ENCODE measurements at regions not wholly inside any gene's neighbourhood (a gene's known extent, or its start where the extent isn't known, plus 50 kb on each side); places are given as distances from the start of the nearest gene placed in this dataset.

DNA sequence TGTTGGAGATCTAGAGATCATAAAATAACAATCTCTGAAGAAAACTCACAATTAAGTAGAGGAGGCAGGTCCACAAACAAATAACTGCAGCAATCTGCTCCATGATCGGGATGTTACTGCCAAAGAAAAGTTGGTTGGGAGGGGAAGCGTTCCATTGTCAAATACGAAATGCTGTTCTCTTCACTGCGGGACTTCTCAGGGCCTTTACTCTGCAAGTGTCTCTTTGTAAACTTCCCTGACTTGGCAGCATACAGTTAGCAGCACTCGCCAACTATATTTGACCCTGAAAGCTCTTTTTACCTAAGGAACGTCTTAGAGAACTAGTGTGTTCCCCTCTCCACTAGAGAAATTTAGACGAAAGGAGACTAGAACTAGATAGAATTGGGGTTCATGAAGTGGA lies 780.7 kb upstream of the TBX3 start:
- intact Hi-C loops (cut with DNase I), result no loop called here
- no peak for DNase-seq

DNA sequence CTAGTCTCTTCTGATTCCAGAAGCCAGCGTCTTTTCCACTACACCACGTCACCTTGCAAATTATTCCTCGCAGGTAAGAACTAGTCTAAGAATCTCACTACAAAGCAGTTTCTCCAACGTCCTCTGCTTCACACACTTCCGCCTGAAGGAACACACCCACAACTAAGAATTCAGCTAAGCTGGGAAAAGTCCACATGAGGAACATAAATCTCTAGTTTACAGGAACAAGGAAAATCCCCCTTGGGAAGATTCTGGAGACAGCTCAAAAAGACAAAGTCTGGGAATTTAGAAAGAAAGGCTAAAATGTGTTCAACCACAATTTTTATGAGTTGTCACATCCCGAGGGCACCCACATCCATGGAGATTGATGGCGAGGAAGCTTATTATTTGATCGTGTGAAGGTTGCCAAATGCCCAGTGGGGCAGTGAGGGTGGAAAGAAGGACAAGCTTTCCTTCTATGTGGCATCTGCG lies 780.2 kb upstream of the TBX3 start:
- DNase-seq, result no peak
- intact Hi-C loops (cut with DNase I), result no loop called here

DNA sequence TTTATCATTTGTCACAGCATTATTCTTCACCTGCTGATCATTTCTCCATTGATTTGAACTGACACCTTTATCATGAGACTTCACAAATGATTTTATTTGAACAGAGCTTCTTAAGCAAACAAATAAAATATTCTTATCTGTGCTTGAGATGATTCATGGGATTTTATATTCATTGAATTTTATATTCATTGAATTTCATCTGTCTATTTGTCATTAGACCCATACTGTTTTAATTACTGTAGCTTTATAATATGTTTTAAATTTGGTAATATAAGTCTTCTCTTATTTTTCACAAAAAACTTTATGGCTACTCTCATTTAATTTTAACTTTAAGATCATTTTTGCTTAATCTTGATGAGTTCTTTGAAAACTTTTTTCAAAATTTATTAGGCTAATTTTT lies 777.4 kb upstream of the TBX3 start:
- DNase-seq, result no peak
- intact Hi-C loops (cut with DNase I), result no loop called here

DNA sequence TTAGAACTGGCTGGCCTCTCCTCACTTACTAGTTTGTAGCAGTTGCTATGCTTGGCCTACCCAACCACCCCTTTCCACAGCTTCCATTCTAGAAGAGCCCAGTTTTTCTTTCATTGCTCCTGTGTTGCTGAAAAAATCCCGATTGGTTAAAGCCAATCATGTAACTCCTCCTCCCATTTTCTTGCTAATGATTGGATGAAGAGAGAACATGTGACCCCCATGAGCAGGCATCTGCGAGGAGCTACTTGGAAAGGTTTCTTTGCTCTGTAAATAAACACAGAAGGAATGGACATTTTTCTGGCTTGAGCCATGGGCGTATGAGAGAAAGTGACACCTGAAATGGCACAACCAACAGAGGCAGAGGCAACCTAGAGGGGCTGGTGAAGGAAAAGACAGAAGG lies 773.8 kb upstream of the TBX3 start:
- no peak for DNase-seq
- intact Hi-C loops (cut with DNase I), result no loop called here

DNA sequence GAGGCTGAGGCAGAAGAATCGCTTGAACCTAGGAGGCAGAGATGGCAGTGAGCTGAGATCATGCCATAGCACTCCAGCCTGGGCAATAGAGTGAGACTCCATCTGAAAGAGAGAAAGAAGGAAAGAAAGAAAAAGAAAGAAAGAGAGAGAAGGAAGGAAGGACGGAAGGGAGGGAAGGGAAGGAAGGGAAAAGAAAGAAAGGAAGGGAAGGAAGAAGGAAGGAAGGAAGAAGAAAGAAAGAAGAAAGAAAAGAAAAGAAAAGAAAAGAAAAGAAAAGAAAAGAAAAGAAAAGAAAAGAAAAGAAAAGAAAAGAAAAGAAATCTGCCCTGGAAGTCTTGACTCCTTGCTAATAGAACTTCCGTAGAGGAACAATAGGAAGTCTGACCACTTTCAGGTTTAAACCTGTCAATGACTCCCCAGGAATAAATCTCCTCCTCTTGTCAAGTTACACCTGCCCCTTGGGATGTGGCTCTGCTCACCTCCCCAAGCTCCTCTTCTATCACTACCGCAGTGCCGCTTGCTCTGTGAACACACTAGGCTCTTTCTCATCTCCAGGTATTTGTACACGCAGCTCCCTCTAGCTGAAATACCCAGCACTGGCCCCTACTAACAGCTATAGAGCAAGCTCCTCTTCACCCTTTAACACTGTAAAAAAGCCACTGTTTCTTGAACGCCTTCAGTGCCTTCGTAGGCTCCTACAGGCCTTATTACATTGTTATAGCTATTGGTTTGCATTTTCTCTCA lies 773.1 kb upstream of the TBX3 start:
- peak in 2 of 42 donors; percentile 17 to 18 for DNase-seq
- intact Hi-C loops (cut with DNase I), result no loop called here

DNA sequence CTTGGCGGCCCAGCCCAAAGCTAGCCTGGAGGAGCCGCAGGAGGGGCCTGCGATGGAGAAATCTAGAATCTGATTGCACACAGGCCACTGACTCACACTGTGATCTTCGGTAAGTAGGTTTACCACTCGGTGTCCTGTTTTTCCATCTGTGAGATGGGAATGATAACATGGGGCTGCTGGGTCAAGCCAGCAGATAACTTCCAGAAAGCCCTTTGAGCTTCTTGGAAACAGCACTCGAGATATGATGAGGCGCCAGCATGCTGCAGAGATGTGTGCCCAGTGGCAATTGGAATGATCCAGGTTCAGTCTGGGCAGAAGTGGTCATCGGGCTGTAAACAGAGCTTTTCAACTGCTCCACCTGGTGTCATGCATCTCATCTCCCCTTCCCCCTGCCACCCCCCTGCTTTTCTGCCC lies 771.3 kb upstream of the TBX3 start:
- no peak for DNase-seq
- intact Hi-C loops (cut with DNase I), result no loop called here

DNA sequence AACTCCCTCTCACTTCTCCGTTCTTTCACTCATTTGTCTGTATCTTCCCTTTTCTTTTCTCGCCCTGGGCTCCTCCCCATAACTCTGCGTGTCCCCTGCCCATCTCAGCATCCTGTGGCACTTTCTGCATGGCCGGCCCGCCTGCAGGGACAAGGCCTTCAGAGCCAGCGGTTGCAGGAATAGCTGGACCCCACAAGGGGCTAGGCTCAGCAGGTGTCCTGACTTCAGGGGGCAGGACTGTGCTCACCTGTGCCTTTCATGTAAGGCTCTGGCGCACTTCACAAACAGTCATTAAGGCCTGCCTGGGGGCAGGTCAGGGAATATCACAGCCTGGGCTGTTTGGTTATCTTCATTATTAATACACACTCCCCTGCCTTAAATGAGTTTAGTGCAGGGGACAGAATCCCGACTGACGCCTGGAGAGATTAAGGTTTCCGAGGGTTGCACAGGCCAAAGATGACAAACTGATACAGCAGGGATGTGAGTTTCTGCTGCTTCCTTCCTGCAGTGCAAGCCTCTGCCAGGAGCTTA lies 768.8 kb upstream of the TBX3 start:
- no peak for DNase-seq
- intact Hi-C loops (cut with DNase I), result no loop called here

DNA sequence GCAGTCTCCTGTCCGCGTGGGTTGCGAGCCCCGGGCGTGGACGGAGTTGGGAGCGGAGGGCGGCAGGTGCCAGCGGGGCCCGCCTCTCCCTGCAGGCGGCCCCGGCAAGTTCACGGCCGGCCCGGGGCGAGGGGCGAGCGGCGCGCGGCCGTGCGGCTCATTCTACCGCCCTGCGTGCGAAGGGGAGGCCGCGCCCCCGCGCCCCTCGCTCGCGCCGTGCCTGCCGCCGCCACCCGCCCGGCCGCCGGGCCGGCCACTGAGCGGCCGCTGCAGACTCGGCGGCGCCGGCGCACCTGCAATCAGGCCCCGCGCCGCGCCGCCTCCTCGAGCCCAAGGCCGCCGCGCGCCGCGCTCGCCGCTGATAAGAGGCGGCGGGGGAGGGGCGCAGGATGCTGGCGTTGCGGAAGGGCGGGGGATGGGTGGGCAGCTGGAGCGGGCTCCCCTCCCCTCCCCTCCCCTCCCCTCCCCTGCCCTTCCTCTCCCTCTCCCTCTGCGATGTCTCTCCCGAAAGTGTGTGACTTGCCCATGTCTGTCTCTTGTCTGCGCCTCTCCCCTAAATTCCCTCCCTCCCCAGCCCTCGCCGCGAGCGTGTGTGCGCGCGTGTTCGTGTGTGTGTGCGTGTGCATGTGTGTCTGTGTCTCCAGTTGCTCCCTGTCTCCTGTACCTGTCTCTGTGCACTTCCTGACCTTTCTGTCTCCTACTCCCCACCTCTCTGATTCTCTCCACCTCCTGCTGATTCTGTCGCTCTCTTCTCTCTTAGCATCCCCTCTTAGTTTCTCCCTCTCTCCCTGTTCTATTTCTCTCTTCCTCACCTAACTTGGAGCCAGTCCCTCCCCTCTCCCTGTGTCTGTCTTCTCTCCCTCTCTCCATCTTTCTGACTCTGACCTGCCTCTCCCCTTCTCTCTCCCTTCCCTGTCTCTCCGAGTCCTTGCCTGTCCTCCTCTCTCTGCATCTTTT lies 768.1 kb upstream of the TBX3 start:
- intact Hi-C loops (cut with DNase I), result no loop called here
- DNase-seq, result peak in 39 of 42 donors; percentile 13 to 75 (median 54)

DNA sequence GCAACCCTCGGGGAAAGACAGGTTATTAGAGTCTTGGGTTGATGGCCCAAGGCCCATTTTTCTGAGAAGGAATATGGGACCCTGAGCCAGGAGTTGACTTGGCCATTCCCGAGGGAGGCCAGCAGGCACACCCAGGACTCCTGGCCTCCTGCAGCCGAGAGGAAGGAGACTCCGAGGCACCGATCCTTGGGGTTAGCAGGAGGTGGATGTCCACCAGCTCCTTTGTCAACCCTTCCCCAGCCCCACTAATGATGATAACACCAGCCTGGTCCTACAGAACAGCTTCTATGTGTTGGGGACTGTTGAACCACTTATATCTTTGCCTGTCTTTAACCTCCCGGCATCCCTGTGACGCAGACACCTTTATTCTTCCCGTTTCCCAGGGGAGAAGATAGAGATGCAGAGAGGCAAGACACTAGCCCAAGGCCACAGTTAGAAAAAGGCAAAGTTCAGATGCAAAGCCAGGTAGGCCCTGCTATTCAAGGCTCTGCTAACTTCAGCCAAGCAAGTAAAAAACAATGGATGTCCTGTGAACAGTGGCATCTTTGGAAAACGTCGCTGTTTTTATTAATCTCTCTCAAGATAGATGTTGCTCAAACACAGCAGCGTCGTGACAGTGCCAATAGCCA lies 767.3 kb upstream of the TBX3 start:
- no peak for DNase-seq
- intact Hi-C loops (cut with DNase I), result no loop called here

DNA sequence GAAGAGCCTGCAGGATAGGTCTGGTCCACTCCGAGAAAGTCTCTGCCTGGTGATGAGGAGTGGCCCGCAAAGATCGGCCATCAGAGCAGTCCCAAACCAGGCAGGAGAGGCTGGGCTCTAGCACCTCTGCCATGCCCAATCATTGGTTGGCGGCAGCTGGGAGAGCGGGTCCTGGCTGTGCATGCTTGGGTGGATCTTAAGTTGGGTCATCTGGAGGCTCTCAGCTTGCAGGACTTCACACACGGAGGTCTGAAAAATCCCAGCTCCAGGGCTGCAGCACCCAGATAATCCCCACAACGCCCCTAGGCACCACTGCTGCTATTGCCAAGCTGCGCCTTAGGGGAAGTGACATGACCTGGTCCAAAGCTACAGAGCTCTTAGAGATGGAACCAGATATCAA lies 766.7 kb upstream of the TBX3 start:
- no peak for DNase-seq
- intact Hi-C loops (cut with DNase I), result no loop called here

DNA sequence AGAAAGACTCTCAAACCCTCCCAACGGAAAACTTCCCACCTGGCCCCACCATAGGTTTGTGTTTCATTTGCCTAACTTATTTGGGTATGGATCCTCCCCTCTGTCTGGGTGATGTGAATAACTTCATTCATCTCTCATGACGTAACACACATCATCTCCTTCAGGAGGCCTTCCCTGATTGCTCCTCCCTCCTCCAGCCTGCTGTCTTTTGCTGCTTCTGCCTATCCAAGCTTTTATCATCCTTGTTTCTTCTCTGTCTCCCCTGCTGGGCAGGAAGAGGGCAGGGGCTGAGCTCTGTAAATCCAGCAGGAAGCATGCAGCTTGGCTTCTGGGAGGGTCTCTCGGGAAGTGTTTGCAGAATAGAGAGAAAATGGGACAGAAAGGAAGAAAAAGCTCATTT lies 766.0 kb upstream of the TBX3 start:
- intact Hi-C loops (cut with DNase I), result no loop called here
- no peak for DNase-seq

DNA sequence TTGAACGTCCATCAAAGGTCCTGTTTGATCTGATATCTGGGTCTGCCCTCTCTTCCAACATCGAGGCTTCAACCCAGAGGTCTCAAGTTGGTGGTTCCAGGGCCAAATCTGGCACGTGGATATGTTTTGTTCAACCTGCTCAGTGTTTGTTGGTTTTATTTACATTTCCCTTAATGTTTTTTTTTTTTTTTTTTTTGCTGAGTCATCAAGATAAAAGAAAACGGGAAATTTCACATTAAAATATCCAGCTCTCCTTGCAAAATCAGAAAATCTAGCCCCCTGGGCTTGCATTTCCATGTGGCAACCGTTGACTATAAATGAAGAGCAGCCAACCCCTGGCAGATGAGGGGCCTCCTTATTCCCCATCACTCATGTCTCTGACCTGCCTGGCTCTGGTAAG lies 765.6 kb upstream of the TBX3 start:
- no peak for DNase-seq
- intact Hi-C loops (cut with DNase I), result no loop called here

DNA sequence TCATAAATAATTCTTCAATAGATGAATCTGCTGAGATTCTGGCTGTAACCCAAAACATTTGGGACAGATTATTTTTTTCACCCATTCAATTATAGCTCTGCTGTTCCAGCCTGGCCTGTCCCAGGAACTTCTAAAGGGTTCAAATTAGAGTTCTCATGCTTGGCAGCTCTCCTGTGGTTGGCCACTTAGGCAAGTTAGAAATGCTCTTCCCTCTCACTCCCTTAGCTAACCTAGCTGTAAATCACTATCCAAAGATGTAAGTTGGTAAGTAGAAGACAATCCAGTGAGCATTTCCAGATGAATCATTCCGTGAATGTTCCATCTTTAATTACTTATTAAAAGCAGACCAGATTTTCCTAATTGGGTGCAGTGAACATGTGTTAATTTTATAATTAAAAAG lies 760.4 kb upstream of the TBX3 start:
- no peak for DNase-seq
- intact Hi-C loops (cut with DNase I), result no loop called here

DNA sequence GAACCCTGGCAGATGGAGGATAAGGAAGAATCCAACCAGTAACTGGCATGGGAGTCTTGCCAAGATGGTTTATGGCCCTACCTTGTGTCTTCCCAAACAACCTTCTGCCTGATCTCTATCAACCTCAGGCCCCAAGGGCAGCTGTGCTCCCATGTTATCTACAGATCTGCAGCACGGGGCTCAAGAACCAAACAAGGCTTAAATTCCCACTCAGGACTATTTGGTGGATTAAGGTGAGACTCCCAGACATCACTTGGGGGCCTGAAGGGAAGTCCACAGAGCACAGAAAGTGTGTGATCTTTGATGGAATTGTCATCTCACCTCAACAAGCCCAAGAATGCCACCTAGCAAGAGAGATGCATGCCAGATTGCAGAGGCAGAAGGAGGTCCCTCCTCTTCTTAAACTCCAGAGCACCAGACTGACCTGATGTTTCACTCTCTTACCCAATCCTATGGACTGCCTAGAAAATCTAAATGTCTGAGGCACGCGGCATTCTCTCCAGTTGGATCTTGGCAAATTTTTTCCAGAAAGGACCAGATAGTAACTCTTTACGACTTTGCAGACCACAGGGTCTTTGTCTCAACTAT lies 759.5 kb upstream of the TBX3 start:
- no peak for DNase-seq
- intact Hi-C loops (cut with DNase I), result no loop called here

DNA sequence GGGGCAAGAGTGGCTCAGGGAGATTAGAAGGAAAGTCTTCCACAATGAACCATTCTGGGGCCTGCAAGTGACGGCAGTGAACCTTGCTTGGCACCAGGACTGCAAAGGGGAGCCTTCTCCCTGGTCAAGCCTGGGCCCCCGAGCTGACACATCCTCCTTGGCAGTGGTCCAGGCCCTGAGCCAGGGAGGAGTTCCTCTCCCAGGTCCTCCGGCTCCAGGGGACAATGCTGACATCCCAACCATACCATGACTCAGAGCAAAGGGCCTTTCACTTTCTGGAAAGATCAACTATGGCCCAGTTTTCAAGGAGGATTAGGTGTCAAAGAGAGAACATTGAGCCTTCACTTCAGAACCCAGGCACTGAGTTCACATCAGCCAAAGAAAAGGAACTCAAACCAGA lies 756.5 kb upstream of the TBX3 start:
- intact Hi-C loops (cut with DNase I), result no loop called here
- peak in 1 of 42 donors; percentile 46 for DNase-seq

DNA sequence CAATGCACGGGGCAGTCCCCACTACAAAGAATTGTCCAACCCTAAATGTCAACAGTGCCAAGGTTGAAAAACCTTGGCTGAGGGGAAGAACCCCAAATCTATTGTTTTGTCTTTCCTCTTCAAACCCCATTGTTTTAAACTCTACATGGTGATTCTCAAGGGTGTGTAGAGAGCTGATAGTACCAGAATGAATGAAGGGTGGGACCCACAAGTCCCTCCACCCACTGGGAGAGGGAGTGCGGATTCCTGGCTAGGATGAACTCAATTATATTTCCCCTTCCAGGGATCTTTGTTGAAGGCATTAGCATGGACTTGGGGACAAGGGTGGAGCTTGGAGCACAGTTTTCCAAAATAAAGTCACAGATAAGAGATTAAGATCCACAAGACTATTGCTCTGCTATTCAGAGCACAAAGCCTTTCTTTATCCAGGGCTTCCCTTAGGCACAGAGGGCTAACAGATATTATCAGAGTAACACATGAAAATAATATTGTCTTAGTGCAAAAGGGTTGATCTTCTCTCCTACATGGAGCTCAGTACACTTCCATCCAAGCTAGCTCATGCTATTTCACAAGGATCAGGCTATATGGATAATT lies 755.1 kb upstream of the TBX3 start:
- intact Hi-C loops (cut with DNase I), result no loop called here
- no peak for DNase-seq

DNA sequence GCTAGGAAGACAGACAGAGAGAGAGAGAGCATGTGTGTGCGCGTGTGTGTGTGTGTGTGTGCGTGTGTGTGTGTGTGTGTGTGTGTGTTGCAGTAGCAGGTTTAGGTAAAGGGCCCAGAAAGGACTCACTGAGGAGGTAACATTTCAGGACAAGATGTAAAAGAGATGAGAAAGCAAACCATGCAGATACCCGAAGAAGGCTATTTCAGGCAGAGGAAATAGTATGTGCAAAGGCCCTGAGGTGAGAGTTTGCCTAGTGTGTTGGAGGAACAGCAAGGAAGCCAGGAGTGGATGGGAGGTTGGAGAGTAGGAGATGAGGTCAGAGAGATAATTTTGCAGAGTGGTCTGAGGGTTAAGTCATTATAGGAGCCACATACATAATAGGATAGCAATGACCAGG lies 754.3 kb upstream of the TBX3 start:
- intact Hi-C loops (cut with DNase I), result no loop called here
- no peak for DNase-seq

DNA sequence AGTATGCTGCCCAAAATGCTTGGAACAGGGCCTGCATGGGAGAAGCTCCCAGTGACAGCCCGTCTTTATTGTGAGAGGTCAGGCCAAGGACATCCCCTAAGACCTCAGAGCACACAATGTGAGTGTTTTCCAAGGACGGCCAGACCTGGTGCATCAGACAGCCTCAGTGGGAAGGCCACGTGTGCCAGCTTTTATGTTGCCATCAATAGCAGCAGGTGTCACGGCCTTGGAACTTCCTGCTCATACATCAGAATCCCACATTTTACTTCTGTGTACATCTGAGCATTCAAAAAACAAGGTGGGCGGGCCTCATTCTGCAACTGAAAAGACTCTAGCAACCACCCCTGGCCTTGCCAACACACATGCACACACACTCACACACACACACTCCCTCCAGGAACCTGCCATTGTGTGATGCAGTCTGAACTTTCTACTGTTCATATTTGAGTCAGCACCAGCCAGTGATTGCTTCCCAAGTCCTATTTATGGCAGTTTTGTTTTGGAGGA lies 753.1 kb upstream of the TBX3 start:
- intact Hi-C loops (cut with DNase I), result no loop called here
- DNase-seq, result no peak
